ENCODE measurements at regions not wholly inside any gene's neighbourhood (a gene's known extent, or its start where the extent isn't known, plus 50 kb on each side); places are given as distances from the start of the nearest gene placed in this dataset.

DNA sequence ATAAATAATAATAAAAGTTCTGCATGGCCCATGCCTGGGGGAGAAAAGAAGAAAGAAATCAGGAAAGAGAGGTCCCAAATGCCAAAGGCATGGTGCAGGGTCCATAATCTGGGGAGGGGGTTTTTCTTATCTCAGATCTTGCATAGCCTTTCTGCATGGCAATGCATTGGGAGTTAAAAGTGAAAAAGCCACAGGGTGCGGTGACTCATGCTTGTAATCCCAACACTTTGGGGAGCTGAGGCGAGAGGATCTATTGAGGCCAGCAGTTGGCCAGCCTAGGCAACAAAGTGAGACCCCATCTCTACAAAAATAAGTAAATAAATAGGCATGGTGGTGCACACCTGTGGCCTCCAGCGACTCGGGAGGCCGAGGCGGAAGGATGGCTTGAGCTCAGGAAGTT, 76.8 kb upstream of the GATA2 start:
- DNase-seq (ENCODE audit: low read depth, low spot score): no peak

DNA sequence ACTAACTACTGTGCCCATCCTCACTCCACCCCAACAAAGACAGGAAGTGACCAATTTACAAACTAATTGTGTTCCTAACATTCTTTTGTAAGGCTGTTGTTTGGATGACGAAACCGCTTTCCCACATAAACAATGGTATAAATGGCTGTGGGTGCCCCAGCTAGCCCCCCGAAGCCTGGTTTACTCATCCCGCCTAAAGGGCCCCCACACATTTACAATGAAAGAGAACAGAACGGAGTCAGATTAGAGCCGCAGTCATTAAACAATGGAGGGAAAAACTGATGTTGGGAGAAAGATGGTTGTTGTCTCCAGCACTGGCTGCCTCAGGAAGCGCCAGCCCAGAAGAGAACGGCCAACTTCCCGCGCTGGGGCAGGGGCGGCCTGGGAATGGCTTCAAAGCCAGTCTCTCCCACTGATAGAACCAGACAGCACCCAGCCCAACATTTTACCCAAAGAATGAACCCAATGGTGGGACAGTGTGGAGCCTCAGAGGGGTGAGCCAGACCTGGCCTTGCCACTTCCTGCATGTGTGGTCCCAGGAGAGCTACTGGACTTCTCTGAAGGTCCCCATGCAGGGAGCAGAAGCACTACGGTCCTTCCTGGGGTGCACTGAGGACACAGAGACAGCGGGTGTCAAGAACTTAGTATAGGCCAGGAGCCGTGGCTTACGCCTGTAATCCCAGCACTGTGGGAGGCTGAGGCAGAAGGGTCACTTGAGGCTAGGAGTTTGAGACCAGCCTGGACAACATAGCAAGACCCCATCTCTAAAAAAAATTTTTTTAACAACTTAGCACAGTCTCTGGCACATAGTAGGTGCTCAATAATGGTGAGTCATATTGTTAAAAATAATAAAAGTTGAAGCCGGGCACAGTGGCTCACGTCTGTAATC, 75.8 kb upstream of the GATA2 start:
- peak; percentile 54 for DNase-seq (ENCODE audit: low read depth, low spot score)

DNA sequence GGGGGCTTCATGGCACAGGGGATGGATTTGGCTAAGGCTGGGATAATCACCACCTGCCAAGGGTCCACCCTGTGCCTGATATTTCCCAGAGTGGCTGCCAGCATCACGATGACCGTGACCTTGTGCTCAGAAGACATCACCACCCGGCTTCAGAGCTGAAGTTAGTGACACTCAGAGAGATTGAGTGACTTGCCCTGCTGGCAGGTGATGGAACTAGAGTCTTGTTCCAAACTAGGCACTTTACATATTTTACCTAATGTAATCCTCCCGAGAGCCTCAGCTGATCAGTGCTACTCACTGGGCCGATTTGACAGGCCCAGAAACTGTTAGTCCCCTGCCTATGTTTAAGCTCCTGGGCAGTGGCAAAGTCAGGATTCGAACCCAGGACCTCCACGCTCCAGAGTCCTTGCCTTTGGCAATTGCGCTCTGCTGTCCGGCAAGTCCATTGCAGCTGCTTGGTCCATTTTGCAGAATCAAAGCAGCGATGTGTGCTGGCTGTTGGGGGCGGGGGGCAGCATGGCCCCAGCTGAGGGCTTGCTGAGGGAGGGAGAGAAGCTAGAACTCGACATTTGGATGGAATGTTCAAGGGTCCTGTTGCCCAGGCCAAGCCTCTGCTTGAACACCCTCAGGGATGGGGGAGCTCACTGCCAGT, 74.8 kb upstream of the GATA2 start:
- DNase-seq (ENCODE audit: low read depth, low spot score): no peak

DNA sequence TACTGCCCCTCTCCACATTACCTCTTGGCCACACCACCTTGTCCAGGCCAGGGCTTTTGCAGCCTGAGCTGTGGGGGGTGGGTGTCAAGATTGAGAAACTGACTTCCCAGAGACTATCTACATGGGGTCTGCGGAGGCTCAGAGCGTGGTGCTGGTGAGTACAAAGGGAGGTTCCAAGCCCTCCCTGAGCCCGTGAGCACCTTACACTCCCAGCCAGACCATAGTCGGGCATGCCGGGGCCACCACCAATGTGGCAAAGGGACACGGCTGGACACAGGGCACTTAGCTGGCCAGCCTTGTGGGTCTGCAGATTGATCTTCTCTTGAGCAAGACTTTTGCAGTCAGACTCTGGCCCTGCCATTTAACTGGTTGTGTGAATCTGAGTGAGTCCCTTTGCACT, 74.1 kb upstream of the GATA2 start:
- DNase-seq (ENCODE audit: low read depth, low spot score): no peak

DNA sequence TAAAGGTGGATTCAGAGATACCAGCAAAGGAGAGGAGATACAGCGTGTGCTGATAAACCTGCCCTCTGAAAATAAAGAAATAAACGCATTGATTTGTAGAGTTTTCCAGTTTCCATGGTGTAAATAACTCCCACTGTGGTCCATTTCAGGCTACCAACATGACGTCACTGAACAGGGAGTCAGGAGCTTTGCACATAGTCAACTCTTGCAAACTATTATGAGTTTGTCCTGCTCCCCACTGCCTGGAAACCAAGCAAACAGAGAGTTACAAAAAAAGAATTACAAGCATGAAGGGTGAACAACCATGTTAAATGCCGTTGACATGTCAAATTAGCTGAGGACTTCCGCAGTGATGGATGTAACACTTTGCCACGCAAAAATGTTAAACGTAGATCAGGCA, 70.4 kb upstream of the GATA2 start:
- no peak for DNase-seq (ENCODE audit: low read depth, low spot score)

DNA sequence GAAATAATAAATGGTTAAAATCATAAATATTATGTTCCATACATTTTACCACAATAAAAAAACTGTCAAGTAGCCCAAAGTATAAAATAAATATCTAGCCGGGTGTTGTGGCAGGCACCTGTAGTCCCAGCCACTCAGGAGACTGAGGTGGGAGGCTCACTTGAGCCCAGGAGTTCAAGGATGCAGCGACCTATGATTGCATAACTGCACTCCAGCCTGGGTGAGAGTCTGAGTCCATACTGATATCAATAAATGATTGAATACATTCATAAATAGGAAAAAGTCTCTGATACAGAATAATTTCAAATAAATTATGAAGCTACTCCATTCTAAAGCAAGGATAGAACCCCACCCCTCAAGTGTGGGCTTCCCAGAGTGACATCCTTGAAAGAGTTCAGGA, 68.5 kb upstream of the GATA2 start:
- DNase-seq (ENCODE audit: low read depth, low spot score): no peak

DNA sequence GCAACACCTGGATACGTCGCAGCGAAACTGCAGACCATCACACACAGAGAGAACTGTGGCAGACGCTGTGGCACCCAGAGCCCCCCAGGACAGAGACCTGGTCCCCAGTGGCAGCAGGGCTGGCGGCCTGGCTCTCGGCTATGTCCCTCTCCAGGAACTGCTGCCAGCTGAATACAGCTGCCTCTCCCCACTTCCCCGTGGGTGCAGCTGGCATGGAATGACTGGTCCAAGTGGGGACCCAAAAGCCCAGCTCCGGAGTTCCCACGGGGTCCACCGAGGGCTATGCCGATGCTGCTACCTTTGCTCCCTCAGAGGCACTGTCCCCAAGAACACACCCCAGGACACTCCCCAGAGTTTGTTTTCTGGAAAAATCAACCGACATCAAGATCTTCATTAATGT, 67.8 kb upstream of the GATA2 start:
- DNase-seq (ENCODE audit: low read depth, low spot score): no peak

DNA sequence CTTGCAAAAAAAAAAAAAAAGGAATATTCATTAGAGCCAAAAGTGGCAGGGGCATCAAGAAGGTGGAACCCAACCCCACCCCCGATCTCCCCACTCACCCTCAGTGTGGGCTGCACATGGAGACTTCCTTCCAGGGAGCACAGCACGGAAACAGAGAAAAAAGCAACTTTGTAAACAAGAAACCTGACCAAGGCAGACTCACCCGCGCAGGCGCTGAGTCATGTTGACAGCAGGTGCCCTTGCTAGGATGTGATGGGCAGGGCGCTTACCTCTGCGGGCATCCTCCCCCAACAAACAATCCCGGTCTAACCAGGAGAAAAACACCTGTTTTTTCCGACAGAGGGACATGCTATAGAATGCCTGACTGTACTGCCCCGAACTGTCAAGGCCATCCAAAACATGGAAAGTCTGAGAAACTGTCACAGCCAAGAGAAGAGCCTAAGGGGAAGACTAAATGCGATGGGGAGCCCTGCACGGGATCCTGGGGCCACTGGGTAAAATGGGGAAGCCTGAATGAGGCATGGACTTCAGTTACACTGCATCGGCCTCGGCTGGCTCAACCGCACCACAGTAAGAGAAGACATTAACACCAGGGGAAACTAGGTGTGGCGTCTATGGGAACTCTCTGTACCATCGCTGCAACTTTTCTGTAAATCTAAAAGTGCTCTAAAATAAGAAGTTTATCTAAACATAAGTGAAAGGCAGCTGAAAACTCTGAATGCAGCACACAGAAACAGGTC, 66.7 kb upstream of the GATA2 start:
- no peak for DNase-seq (ENCODE audit: low read depth, low spot score)

DNA sequence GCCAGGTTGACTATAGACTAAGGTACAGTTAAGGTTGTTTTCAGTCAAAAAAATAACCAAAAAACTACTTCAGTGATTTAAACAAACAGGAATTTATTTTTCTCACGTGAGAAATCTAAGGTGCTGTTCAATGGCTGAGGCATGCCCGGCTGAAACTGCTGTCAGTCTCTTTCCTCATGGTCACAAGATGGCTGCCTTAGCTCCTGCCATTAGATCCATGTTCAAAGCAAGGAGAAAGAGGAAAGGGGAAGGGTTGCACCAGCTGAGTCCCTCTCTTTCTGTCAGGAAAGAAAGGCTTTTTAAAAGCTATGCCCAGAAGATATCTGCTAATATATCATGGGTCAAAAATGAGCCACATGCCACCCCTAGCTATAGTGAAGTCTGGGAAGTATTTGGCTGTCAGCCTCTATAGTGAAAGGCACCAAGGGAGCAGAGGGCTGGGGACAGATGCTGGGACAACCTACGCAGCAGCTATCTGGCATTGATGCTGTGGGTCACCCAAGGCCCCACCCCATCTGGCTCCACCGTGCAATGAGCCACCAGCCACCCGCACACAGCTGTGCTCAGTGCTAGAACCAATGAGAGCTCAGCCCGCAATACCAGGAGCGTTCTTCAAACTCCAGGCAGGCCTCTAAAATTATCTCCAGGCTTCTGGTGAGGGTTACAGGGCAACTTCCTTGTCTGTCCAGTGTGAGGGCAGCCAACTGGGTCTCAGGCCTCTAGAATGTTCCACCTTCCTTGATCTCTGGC, 64.7 kb upstream of the GATA2 start:
- no peak for DNase-seq (ENCODE audit: low read depth, low spot score)

DNA sequence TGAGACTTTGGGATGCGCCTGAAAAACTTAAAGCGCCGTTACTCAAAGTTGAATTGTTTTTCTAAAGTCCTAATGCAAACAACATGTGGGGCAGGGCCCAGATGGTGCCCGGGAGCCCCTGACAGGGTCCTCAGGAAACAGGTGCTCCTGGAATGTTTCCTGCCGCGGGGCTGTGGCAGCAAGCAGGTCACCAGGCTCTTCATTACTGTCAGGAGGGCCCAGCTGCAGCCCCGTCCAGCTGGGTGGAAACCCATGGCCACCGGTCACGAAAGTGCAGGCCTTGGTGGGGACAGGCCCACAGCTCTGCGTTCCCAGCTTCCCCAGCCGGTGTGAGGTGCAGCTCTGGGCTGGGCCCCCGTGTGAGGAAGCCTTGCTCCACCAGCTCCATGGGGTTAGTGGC, 63.9 kb upstream of the GATA2 start:
- DNase-seq (ENCODE audit: low read depth, low spot score): no peak

DNA sequence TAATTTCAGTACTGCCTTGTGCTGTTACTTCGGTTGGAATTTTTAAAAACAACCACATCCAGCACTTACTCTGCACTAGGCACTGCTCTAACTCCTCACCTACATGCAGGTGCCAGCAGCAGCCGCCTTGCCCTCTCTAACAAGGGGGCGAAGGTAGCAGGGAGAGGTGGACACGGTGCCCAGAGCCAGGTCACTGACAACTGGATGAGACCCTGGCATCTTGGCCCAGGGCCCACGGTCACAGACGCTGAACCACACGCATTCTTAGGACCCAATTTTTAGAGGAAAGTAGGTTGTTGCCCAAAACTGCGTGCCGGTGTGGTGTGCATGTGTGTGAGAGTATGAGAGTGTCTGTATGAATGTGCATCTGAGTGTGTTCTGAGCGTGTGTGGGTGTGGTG, 63.4 kb upstream of the GATA2 start:
- DNase-seq (ENCODE audit: low read depth, low spot score): no peak

DNA sequence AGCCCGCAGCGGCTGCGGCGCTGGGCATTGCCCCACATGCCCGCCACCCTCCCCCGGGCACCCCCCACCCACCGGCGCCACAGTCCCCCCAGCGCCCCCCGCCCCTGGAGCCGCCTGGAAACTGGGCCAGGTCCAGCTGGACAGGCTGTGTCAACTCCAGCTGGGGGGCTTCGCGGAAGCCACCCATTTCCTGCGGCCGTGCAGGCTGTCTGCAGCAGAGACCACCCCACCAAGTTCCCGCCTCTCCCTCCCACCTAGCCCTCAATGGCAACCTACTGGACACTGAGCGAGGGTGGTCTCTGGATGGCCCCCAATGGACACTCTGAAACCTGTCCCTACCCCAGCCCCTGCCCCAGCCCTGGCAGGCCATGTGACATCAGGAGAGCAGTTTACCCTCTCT, 62.8 kb upstream of the GATA2 start:
- no peak for DNase-seq (ENCODE audit: low read depth, low spot score)

DNA sequence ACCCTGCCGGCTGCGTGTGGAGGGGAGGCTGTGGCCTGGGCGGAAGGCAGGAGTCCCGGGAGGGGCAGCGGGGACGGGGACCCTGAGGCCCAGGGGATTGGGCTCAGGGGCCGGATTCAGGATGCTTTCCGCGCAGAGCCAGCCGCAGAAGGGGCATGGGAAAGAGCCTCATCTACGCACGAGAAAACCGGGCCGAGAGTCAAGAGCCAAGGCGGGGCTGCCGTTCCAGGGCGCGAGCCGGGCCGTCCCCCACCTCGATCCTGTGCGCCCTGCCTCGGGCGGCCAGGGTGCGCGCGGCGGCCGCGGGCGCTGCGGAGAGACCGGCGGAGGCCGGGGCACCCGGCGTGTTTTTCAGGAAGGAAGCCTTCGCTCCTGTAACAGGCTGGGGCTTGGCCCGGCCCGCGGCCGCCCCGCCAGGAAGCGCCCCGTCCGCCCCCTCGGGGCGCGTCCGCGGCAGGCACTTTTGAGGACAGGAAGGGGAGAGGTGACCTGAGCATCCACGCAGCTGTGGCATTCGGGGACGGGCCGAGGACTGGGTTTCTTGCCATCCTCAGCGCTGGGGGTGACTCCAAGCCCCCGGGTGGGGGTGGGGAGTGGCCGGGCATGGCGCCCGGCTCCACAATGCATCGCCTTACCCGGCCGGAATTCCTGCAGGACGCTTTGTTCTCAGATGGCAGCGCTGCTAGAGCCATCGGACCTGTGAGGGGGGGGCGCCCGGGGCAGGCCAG, 62.3 kb upstream of the GATA2 start:
- DNase-seq (ENCODE audit: low read depth, low spot score): no peak

DNA sequence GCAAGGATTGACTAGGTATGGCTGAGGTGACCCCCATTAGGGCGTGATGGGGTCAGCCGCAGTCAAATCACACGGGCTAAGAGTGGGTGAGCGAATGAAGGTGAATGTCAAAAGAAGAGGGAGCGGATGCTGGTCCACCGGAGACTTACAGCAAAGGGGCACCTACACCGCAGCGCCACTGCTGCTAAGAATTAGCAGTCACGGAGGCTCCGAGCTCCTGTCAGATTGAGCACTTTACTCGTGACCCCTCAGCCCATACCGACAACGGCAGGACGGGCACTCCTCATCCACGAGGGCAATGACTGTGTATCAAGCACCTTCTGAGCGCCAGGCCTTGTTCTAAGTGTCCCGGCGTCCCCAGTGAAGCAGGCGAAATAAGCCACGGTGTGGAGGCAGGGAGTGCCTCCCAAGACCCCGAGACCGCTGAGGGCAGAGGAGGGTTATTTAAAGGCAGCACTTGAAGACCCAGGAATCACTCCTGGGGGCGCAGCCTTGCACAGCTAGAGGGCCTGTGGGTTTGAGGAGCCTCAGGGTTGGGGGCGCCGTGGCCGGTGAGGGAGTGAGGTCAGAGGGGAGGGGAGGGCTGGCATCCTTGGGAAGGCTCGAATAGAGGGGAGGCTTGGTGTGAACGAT, 61.6 kb upstream of the GATA2 start:
- no peak for DNase-seq (ENCODE audit: low read depth, low spot score)

DNA sequence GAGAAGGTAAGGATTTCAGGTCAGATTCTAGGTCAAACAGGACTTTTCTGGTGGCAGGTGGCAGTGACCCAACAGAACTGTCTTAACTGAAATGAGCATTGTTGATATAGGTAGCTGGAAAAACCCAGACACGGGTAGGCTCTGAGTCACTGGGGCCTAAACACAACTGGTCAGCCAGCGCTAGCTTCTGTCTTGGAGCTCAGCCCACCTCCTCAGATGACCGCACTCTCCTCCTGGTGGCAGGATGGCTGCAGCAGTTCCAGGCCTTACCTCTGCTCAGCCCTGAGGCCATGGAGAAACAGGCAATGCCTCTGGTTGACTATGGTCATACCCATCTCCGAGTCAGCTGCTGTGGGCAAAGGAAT, 61.1 kb upstream of the GATA2 start:
- DNase-seq (ENCODE audit: low read depth, low spot score): peak; percentile 62

DNA sequence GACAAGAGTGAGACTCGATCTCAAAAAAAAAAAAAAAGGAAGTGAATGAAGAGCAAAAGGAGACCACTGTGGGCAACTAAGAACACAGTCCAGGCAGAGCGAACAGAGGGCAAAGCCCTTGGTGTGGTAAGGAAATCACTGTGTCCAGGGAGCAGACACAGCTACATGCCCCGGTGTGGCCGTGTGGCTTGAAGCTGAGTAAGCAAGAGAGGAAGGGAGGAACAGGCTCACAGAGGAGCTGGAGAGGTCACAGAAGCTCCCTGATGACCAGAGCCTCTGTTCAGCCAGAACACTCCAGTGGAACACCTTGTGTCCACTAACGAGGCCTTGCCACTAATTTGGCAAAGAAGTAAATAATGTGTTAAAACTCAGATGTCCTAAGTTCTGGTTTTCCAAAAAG, 60.6 kb upstream of the GATA2 start:
- DNase-seq (ENCODE audit: low read depth, low spot score): no peak

DNA sequence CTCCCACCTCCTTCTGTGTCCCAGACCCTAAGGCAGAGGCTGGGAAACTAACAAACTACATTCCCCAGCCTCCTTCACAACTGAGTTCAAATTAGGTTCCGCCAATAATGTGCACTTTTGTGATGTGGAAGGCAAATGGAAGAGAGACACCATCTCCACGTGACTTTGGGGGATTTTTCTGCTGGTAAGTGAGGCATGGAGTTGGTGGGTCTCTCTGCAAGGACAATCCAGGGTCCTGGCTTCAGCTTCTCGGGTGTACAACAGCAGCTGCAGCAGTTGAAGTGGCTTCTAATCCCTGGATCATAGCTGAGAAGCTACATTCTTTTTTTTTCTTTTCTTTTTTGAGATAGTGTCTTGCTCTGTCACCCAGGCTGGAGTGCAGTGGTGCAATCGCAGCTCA, 58.9 kb upstream of the GATA2 start:
- no peak for DNase-seq (ENCODE audit: low read depth, low spot score)

DNA sequence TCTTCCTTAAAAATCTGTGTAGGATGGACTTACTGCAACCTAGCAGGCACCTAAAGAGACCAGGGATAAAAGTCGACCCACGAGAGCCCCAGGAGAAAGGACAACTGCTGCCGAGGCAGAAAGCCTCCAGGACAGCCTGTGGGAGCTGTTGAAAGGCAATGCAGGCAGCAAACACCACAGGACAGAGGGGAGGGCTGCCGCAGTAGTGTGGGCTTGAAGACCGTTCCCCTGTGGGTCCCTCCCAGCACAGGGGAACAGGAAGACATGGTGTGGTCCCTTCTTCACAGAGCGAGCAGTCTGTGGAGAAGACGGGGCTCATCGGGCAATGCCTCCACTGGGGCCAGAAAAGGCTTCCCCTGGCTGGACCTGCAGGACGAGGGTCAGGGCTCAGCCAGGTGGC, 58.5 kb upstream of the GATA2 start:
- DNase-seq (ENCODE audit: low read depth, low spot score): no peak

DNA sequence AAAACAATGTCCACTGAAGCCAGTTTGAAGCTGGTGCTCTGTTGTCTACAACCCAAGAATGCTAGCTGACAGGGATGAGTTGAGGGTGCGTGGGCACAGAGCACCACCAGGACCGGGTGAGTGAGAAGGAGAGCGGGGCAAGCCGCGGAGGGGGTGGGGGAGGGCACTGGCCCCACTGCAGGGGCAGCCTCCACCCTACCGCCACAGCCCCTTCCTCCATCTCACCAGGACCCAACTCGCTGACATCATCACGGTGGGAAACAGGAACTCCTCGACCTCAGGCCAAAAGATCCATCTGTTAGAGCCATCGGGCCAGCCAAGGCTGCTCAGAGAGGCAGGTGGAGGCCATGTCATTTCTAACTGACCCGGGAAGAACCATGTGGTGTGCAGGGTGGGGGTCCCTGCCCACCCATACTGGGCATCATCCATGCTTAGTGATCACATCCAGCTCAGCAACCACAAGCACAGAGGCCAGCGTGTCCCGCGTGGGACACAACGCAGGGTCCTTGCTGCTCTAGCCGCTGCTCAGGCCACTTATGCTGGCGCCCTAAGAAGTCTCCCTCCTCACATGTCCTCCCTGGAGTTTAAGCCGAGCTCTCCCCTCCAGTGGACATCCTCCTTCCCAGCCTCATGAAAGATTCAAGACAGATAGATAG, 57.6 kb upstream of the GATA2 start:
- no peak for DNase-seq (ENCODE audit: low read depth, low spot score)

DNA sequence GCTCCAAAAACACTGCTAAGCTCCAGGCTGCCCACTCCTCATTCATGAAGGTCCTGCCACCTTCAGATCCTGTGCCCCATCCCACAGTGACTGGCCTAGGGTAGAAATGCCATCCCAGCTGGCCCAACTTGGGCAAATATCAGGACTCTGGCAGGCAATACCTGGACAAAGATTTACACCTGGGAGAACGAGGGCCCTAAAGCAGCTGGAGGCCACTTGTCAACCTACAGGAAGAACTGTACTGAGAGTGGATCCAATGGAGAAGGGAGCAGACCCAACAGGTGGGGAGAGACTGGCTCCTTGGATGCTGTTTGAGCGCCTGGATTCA, 57.1 kb upstream of the GATA2 start:
- no peak for DNase-seq (ENCODE audit: low read depth, low spot score)
